ENCODE measurements at regions not wholly inside any gene's neighbourhood (a gene's known extent, or its start where the extent isn't known, plus 50 kb on each side); places are given as distances from the start of the nearest gene placed in this dataset.

- TF ChIP-seq, protein P1, sequence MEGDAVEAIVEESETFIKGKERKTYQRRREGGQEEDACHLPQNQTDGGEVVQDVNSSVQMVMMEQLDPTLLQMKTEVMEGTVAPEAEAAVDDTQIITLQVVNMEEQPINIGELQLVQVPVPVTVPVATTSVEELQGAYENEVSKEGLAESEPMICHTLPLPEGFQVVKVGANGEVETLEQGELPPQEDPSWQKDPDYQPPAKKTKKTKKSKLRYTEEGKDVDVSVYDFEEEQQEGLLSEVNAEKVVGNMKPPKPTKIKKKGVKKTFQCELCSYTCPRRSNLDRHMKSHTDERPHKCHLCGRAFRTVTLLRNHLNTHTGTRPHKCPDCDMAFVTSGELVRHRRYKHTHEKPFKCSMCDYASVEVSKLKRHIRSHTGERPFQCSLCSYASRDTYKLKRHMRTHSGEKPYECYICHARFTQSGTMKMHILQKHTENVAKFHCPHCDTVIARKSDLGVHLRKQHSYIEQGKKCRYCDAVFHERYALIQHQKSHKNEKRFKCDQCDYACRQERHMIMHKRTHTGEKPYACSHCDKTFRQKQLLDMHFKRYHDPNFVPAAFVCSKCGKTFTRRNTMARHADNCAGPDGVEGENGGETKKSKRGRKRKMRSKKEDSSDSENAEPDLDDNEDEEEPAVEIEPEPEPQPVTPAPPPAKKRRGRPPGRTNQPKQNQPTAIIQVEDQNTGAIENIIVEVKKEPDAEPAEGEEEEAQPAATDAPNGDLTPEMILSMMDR (conservative IDR thresholded peaks at IDR 0.05; ENCODE audit: low read length), result no peak
- TF ChIP-seq EZH2phosphoT487 (IDR thresholded peaks at IDR 0.05; ENCODE audit: borderline replicate concordance, low read depth, low read length), result no peak
These were observed 682.8 kb downstream of the SORCS1 start for GRCh38 chr10:106481598-106482275.
